Motor neuron (in vitro differentiated cells): ENCODE measurements at regions not wholly inside any gene's neighbourhood (a gene's known extent, or its start where the extent isn't known, plus 50 kb on each side); places are given as distances from the start of the nearest gene placed in this dataset.

ENCODE experiments used
- ATAC-seq, 8 experiments: fragments of 200-7000 bp; cut with Tn5 transposase; replicated peaks in 6 of 8; 2 replicates each; pipeline ENCODE4 v1.8.0; 2021; ENCODE audit warnings: mild to moderate bottlenecking in 8 of 8, moderate library complexity in 8 of 8
- H3K27ac ChIP-seq, 2 donors: fragments of 250-450 bp; sonication (Bioruptor Pico); 2 replicates each; pipeline ENCODE4 v1.9.0; 2021; ENCODE audit warnings: antibody characterized with exemption in 2 of 2, mild to moderate bottlenecking in 2 of 2, moderate library complexity in 1 of 2
- H3K4me1 ChIP-seq, 2 donors: fragments of 250-450 bp; sonication (Bioruptor Pico); replicated peaks in 1 of 2; 2 replicates each; pipeline ENCODE4 v1.6.1; 2021; ENCODE audit warnings: antibody characterized with exemption in 2 of 2, mild to moderate bottlenecking in 2 of 2, moderate library complexity in 1 of 2
- H3K4me3 ChIP-seq, 5 donors: fragments of 250-450 bp; sonication (Bioruptor Pico); 2 replicates each; pipeline ENCODE4 v1.9.0; 2021; ENCODE audit warnings: antibody characterized with exemption in 5 of 5, mild to moderate bottlenecking in 5 of 5, moderate library complexity in 4 of 5
- WGBS, 10 experiments: fragments of 450-650 bp; shearing (Covaris generic); methylation state at CpG; one replicate each; pipeline ENCODE4 v1.0.0; 2022; 5-methylcytosine and 5-hydroxymethylcytosine counted together
- in situ Hi-C, 9 experiments: fragments of 400-800 bp; cut with MboI; loops; one replicate each; pipeline ENCODE4 v1.15.0; 2021; ENCODE audit warnings: low sequenced_read_pairs in 9 of 9, low pct_unique_long_range_greater_than_20kb in 2 of 9; ENCODE audit not compliant: unreplicated experiment in 9 of 9

DNA sequence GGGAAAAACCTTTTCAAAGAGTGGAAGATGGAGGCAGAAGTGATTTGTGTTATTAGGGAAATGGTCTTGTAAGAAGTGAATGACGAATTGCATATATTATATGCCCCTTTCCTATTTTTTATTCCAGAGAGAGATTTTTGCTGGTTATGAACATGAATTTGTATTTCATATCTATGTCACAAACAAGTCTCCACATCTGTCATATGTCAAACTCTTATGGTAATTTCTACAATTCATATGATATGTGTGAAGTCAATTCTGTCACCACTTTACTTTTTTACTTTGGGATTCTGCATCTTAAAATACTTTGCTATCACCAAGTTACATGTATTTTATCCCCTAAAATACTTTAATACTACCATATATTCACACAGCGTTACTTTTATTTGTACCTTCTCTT lies 594.2 kb upstream of the ARPP21 start:
- no peak overlapping the region for H3K4me3 ChIP-seq
- H3K27ac ChIP-seq = no peak overlapping the region
- no peak for ATAC-seq
- no peaks in the 10 kb centered on the region for H3K4me1 ChIP-seq
- 0 to 100% (median 87%) methylated on average over 1 to 2 of the region's 2 CpGs; no CpG with 5 or more reads in 2 of the 10 experiments for WGBS, 10 experiments
- in situ Hi-C loops = no loop called here

DNA sequence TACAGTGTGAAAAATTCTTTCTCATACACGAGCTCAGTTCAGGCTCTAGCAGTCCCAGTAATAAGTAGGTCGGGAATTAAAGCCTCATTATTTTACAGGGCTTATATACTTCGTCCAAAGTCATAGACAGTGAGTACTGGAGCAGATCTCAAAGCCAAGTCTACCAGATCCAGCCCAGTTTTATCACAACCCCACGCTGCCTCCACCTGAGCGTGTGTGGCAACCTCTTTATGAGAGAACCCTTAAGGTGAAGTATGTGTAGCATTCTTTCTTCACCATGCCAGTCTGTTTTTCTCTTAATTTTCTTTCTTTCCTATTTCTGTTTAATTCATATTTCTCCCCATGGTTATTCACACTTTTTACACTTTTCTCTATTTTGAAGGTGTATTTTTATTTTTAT lies 574.6 kb upstream of the ARPP21 start:
- Histone ChIP-seq H3K4me1 (no peaks in the 10 kb centered on the region), H3K27ac (no peak overlapping the region), H3K4me3 (no peak overlapping the region)
- no peak for ATAC-seq
- in situ Hi-C loops = no loop called here
- 0 to 100% (median 68%) methylated on average over 2 to 5 of the region's 5 CpGs for WGBS, 10 experiments

DNA sequence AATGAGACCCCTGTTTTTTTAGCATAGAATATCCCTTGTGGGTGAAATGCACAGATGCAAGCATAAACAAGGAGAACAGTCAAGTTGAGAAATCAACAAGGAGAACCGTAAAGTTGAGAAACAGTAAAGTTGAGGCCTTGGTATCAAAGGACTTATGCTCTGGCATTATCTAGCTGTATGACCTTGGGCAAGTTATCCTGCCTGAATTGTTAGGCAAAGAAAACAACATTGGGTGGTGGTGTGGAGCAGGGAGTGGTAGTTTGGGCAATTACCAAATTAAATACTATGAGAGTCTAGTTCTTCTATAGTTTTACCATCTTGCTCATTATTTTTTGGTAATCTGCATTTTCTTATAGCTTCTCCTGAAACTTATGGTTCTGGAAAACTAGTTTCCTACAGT lies 573.4 kb upstream of the ARPP21 start:
- H3K27ac ChIP-seq = no peak overlapping the region
- no peak for ATAC-seq
- 0 to 86% (median 80%) methylated on average over 1 of the region's 1 CpG; no CpG with 5 or more reads in 3 of the 10 experiments for WGBS, 10 experiments
- H3K4me3 ChIP-seq = no peak overlapping the region
- in situ Hi-C loops = no loop called here
- H3K4me1 ChIP-seq = no peaks in the 10 kb centered on the region

DNA sequence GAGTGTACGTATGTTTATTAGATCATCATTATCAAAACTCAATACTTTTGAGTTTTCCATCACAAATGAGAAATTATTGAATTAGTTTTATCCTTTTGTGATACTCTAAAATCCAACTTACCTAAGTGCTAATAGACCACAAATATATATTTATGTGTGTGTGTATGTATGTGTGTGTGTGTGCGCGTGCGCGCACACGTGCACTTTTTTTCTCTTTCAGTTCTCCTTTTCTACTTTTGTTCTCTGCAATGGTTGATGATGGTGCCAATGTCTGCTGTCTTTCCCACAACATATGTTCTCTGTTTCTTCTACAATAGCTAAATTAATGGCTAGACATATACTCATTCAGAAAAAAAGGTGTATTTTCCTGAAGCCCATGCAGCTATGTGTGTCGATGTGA lies 571.6 kb upstream of the ARPP21 start:
- H3K27ac ChIP-seq = no peak overlapping the region
- WGBS, 10 experiments = 64 to 100% (median 91%) methylated on average over 1 to 7 of the region's 7 CpGs
- no peak overlapping the region for H3K4me3 ChIP-seq
- in situ Hi-C loops = no loop called here
- no peak for ATAC-seq
- H3K4me1 ChIP-seq = no peaks in the 10 kb centered on the region

DNA sequence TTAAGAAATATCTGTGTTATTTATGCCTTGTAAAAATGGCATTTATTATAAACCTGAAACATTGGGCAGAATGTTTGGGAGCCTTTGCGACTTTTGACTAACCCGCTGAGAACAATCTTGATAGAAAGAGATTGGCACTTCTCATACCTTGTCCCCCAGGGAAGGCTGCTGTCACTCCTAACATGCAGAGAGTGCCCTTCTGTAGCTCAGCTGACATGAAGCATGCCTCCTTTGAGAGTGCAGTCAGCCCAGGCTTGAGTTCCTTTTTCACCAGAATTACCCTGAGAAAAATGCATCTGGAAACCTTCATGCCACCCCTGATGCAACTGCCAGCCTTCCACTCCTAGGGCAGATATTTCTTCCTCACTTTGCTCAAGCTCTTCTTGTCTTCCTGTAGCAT lies 569.2 kb upstream of the ARPP21 start:
- no peak for ATAC-seq
- in situ Hi-C loops = no loop called here
- 59 to 95% (median 83%) methylated on average over 1 to 2 of the region's 2 CpGs; no CpG with 5 or more reads in 5 of the 10 experiments for WGBS, 10 experiments
- no peak overlapping the region for H3K27ac ChIP-seq
- H3K4me3 ChIP-seq = no peak overlapping the region
- H3K4me1 ChIP-seq = no peaks in the 10 kb centered on the region

DNA sequence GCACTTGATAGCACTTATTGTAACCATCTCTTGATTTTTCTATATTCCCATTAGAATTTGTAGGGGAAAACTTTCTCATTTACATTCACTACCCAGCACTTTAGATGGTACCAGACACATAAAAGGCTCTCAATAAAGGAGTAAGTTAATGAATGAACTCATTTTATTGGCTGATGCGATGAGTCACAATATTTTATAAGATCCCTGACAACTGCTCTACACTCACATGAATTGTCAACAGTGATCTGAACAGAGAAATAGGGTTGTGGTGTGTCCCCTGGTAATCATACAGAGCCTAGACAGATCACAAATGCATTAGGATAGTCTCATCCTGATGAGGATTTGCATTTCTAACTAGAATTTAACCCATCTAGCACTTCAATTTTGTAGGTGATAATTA lies 567.6 kb upstream of the ARPP21 start:
- no peak overlapping the region for H3K27ac ChIP-seq
- H3K4me1 ChIP-seq = no peaks in the 10 kb centered on the region
- no peak overlapping the region for H3K4me3 ChIP-seq
- WGBS, 10 experiments = 0 to 100% (median 67%) methylated on average over 1 of the region's 1 CpG; no CpG with 5 or more reads in 3 of the 10 experiments
- in situ Hi-C loops = no loop called here
- peak in 2 of 8 experiments; percentile 12 to 59 for ATAC-seq

DNA sequence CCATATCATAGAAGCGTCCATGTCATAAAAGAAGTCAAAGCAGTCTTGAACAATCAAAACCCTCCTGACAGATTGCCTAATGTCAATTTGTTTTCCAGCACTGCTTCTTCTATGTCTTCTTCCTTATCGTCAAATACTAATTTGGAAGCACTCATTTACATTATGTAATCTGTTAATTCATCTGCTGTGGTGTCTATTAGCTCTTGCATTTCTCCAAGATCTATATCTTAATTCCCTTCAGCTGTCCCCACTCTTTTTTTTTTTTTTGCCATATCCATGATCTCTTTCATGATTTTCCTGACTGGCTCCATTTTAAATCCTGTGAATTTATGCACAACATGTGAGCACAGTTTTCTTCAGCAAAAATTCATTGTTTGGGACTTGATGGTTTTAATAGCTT lies 560.5 kb upstream of the ARPP21 start:
- 0 to 100% (median 90%) methylated on average over 1 to 2 of the region's 2 CpGs; no CpG with 5 or more reads in 1 of the 10 experiments for WGBS, 10 experiments
- ATAC-seq = no peak
- in situ Hi-C loops = no loop called here
- Histone ChIP-seq H3K4me3 (no peak overlapping the region), H3K27ac (no peak overlapping the region), H3K4me1 (peaks cover 0 to 4% of the 10 kb centered on the region in 2 donors)

DNA sequence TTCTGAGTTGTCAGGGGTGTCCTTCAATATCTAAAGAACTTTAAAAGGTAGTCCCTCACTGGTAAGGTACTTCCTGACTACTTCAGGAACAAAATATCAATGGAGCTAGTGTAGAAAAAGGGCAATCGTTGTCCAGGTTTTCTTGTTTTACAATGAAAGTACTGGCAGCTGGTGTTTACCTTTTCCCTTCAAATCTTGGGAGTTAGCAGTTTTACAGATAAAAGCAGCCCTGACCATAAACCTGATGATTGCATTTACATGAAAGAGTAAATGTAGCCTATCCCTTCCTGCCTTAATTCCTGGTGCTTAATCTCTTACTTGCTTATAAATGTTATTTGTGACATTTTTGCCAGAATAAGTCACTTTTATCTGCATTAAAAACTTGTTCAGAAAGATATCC lies 559.9 kb upstream of the ARPP21 start:
- no peak for ATAC-seq
- WGBS, 10 experiments = 13 to 100% (median 51%) methylated on average over 1 of the region's 1 CpG; no CpG with 5 or more reads in 4 of the 10 experiments
- in situ Hi-C loops = no loop called here
- Histone ChIP-seq H3K4me3 (no peak overlapping the region), H3K27ac (no peak overlapping the region), H3K4me1 (peaks cover 0 to 4% of the 10 kb centered on the region in 2 donors)

DNA sequence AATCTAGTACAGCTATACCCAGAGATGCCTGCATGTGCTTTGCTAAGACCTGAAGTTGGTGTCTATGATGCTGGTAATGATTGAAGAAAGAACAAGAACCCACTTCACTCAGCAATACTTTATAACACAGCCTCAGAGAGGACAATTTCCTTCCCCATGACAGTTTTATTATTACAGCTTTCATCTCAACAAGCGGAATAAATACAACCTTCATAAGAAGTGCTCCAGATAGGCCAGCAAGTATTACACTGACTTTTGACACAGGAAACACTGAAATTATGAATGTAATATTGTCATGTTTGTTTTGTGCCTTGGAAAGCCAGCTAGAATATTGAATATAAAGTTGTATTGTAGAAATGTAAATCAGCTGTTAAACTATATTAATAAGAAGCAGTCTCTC lies 557.4 kb upstream of the ARPP21 start:
- 0 to 100% (median 72%) methylated on average over 1 of the region's 1 CpG; no CpG with 5 or more reads in 4 of the 10 experiments for WGBS, 10 experiments
- in situ Hi-C loops = no loop called here
- H3K4me1 ChIP-seq = peaks cover 0 to 4% of the 10 kb centered on the region in 2 donors
- H3K4me3 ChIP-seq = no peak overlapping the region
- H3K27ac ChIP-seq = no peak overlapping the region
- ATAC-seq = peak in 1 of 8 experiments; percentile 9

DNA sequence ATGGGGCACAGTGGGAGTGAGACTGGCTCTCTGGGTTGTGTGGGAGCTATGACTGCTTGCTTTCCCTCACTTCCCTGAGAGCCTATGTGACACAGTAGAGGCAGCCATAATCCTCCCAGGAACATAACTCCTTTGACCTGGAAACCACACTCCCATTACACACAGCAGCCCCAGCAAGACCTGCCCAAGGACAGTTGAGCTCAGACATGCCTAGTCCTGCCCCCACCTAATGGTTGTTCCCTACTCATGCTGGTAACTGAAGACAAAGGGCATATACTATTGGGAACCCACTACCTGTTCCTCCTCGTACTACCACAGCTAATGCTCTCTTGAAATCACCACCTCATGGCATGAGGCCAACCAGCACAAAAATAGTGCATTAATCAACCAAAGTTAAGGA lies 550.4 kb upstream of the ARPP21 start:
- in situ Hi-C loops = no loop called here
- H3K27ac ChIP-seq = no peak overlapping the region
- no peak for ATAC-seq
- no peaks in the 10 kb centered on the region for H3K4me1 ChIP-seq
- no peak overlapping the region for H3K4me3 ChIP-seq
- WGBS, 10 experiments = 0 to 25% methylated on average over 1 of the region's 1 CpG; no CpG with 5 or more reads in 8 of the 10 experiments

DNA sequence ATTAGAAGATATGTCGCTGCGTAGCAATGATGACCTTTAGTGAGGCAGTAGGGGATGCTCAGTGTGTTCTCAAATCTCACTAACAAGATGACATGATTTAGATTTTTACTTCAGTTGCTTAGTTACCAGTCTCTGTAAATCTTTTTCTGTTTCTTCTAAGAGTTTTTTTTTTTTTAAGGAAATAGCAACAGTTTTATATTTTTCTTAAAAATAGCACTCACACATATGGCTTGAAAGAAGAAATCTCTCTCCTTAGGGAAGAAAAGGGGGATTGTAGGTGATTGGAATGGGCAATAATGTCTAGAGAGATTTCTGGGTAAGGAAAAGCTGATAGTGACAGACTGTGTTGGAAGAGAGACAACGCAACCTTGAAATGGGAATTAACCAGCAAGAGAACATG lies 524.6 kb upstream of the ARPP21 start:
- H3K27ac ChIP-seq = no peak overlapping the region
- 24 to 100% (median 75%) methylated on average over 1 to 3 of the region's 3 CpGs; no CpG with 5 or more reads in 2 of the 10 experiments for WGBS, 10 experiments
- ATAC-seq = peak in 2 of 8 experiments; percentile 32 to 39
- H3K4me3 ChIP-seq = no peak overlapping the region
- in situ Hi-C loops = no loop called here
- no peaks in the 10 kb centered on the region for H3K4me1 ChIP-seq

DNA sequence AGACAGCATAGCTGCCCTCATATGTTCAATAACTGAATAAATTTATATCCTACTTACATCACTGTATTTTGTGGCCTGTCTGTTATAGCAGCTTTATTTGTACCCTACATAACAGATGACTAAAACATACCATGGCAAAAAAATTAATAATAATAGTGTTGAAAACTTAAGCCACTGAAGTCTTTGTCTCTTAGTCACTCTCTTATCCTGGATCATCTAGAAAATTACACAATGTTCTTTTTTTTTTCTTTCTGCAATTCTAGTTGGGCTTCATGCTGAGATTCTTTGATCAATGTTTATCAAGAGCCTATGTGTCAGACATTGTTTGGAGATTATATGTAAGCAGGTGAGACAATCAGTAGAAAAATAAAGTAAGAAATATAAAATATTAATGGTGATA lies 519.3 kb upstream of the ARPP21 start:
- in situ Hi-C loops = no loop called here
- H3K4me1 ChIP-seq = no peaks in the 10 kb centered on the region
- no peak for ATAC-seq
- no peak overlapping the region for H3K4me3 ChIP-seq
- no peak overlapping the region for H3K27ac ChIP-seq

DNA sequence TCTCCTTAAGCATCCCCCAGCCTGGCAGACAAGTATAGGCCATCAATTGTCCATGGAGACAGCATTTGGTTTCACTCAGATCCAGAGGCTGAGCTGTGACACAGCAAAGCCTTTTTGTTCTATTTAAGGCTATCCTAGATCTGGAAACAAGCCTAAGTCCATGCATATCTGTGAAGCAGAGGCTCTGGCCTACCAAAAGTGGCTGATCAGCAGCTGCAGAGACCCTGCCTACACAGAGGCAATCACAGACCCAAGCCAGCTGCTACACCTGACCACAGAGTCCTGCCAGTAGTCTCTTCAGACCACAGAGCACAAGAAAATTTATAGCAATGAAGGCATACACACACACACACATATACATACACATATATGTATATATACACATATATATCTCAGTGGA lies 501.7 kb upstream of the ARPP21 start:
- no peak for ATAC-seq
- in situ Hi-C loops = loop anchor here in 1 of 9 experiments (25.0 kb wide), 1 partner anchor 375 kb away; no protein-coding TSS in a partner anchor
- H3K27ac ChIP-seq = no peak overlapping the region
- no peak overlapping the region for H3K4me3 ChIP-seq
- H3K4me1 ChIP-seq = no peaks in the 10 kb centered on the region

DNA sequence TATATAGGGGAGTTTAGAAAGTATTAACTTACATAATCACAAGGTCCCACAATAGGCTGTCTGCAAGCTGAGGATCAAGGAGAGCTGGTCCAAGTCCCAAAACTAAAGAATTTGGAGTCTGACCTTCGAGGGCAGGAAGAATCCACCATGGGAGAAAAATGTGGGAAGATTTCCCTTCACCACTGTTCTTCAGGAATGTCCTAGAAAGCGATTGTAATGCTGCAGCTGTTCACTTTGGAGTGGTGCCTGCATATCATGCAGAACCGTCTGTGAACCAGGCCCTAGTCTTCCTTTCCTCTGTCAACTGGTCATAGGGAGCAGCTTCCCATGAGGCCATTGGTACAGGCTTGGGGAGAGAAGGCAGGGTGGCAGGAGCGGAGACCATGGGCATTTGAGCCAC lies 497.9 kb upstream of the ARPP21 start:
- Histone ChIP-seq H3K4me3 (no peak overlapping the region), H3K4me1 (peaks cover 0 to 4% of the 10 kb centered on the region in 2 donors), H3K27ac (no peak overlapping the region)
- in situ Hi-C loops = loop anchor here in 1 of 9 experiments (25.0 kb wide), 1 partner anchor 371 kb away; no protein-coding TSS in a partner anchor
- no peak for ATAC-seq
- WGBS, 10 experiments = 0 to 81% (median 23%) methylated on average over 1 to 4 of the region's 4 CpGs; no CpG with 5 or more reads in 1 of the 10 experiments
